ENCODE measurements at regions not wholly inside any gene's neighbourhood (a gene's known extent, or its start where the extent isn't known, plus 50 kb on each side); places are given as distances from the start of the nearest gene placed in this dataset.

GRCh38 chr1:98327220-98327861, 334.2 kb upstream of the SNX7 start:
- TF ChIP-seq SP1 (IDR thresholded peaks at IDR 0.05) (no peak), HDGF (IDR thresholded peaks at IDR 0.05; ENCODE audit: borderline replicate concordance) (no peak), FOXK2 (IDR thresholded peaks at IDR 0.05) (no peak), SUZ12 (IDR thresholded peaks at IDR 0.05) (no peak), TARDBP (IDR thresholded peaks at IDR 0.05) (no peak), PKNOX1 (IDR thresholded peaks at IDR 0.05) (no peak)
